Mesothelial cell of epicardium (in vitro differentiated cells): ENCODE measurements at regions not wholly inside any gene's neighbourhood (a gene's known extent, or its start where the extent isn't known, plus 50 kb on each side); places are given as distances from the start of the nearest gene placed in this dataset.

Experiments used
- DNase-seq, 2 experiments: peaks; one replicate each; pipeline ENCODE4 v3.0.0; 2021; ENCODE audit warnings: low spot score in 2 of 2; ENCODE audit not compliant: unreplicated experiment in 2 of 2
- H3K27ac Mint-ChIP-seq: 2 replicates; pipeline ENCODE4 v1.8.0; 2021; ENCODE audit warnings: mixed read lengths
- H3K27me3 Mint-ChIP-seq: 2 replicates; pipeline ENCODE4 v1.8.0; 2021; ENCODE audit warnings: low read depth, mixed read lengths
- H3K36me3 Mint-ChIP-seq: 2 replicates; pipeline ENCODE4 v1.8.0; 2021; ENCODE audit warnings: mixed read lengths
- H3K4me1 Mint-ChIP-seq: 2 replicates; pipeline ENCODE4 v1.8.0; 2021; ENCODE audit warnings: mixed read lengths
- H3K4me3 Mint-ChIP-seq: 2 replicates; pipeline ENCODE4 v1.8.0; 2021; ENCODE audit warnings: mild to moderate bottlenecking, moderate library complexity, mixed read lengths
- H3K9me3 Mint-ChIP-seq: 2 replicates; pipeline ENCODE4 v1.8.0; 2021; ENCODE audit warnings: mixed read lengths
- CTCF ChIP-seq: fragments of 200-600 bp; sonication (generic); IDR thresholded peaks from one replicate; pipeline ENCODE4 v1.5.0; 2021; ENCODE audit warnings: antibody characterized with exemption; ENCODE audit not compliant: unreplicated experiment

- Mint-ChIP-seq H3K4me3 (no peak overlapping the region), H3K27ac (no peak overlapping the region), H3K9me3 (no peaks in the 10 kb centered on the region), H3K27me3 (peaks cover 41% of the 10 kb centered on the region), H3K4me1 (peaks cover 11% of the 10 kb centered on the region), H3K36me3 (no peaks in the 10 kb centered on the region)
- TF ChIP-seq CTCF = no peak
- DNase-seq = no peak
These were observed 410.1 kb upstream of the IRX1 start for GRCh38 chr5:3185488-3185887.

DNA sequence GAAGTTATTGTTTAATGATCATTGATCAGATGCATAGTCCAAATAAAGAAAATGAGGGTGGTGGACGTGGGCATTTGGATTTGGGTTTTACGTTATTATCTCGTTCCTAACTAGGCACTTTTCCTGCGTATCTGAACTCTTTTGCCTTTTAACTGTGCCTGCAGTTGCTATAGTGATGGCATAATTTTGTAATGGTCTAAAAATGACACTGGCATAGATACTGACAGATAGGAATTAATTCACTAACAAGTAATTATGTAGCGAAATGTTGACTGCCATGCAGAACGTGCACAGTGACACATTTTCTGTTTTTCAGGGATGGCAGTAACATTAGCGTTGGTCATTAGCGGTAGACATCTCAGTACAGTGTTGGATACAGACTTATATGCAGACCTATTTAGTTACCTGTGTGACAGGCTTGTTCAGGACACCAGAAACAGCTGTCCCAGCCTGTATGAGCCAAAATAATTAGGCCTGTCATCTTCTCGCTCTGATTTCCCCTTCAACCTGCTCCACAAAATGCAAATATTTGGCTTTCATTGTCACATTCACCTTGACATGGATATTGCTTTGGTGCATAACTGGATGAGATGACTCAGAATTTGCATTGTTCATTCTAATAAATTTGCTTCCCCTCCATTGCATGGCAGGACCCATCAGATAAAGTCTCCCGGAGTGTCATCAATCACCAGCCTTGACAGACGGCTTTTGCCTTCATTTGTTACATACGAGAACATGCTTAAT lies 413.3 kb upstream of the IRX1 start:
- DNase-seq = no peak
- Mint-ChIP-seq H3K9me3 (no peaks in the 10 kb centered on the region), H3K4me1 (peaks cover 11% of the 10 kb centered on the region), H3K27ac (no peak overlapping the region), H3K36me3 (no peaks in the 10 kb centered on the region), H3K4me3 (no peak overlapping the region), H3K27me3 (peaks cover 44% of the 10 kb centered on the region)
- no peak for TF ChIP-seq CTCF

- DNase-seq = no peak
- no peak for TF ChIP-seq CTCF
- Mint-ChIP-seq H3K36me3 (no peaks in the 10 kb centered on the region), H3K27me3 (peaks cover 39% of the 10 kb centered on the region), H3K4me1 (peaks cover 10% of the 10 kb centered on the region), H3K9me3 (no peaks in the 10 kb centered on the region), H3K27ac (no peak overlapping the region), H3K4me3 (no peak overlapping the region)
These were observed 414.0 kb upstream of the IRX1 start for GRCh38 chr5:3181671-3182070.

- H3K36me3 Mint-ChIP-seq = no peaks in the 10 kb centered on the region
- H3K9me3 Mint-ChIP-seq = no peaks in the 10 kb centered on the region
- no peak for TF ChIP-seq CTCF
- no peak for DNase-seq
- no peak overlapping the region for H3K4me3 Mint-ChIP-seq
- peaks cover 34% of the 10 kb centered on the region for H3K27me3 Mint-ChIP-seq
- no peak overlapping the region for H3K27ac Mint-ChIP-seq
- no peaks in the 10 kb centered on the region for H3K4me1 Mint-ChIP-seq
These were observed 415.0 kb upstream of the IRX1 start for GRCh38 chr5:3180636-3181035.

DNA sequence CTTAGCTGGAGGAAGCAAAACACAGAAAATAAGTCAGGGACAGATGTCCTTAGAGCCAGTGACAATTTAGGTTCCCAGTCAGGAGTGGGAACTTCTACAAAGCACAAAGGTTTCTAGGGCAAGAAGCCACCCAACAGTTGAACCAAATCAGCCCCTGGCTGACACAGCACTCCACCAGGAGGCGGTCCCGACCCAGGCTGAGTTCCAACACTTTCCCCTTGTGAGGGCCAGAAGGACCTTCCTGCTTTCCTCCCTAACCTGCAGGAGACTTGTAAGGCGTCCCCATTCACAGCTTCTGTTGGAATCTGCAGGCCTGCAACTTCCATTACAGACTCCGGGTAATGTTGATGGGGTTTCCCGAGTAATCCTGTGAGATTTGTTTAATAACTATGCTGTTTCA lies 416.4 kb upstream of the IRX1 start:
- Mint-ChIP-seq H3K4me3 (no peak overlapping the region), H3K27ac (no peak overlapping the region), H3K9me3 (no peaks in the 10 kb centered on the region), H3K4me1 (no peaks in the 10 kb centered on the region), H3K27me3 (peaks cover 22% of the 10 kb centered on the region), H3K36me3 (no peaks in the 10 kb centered on the region)
- DNase-seq = no peak
- no peak for TF ChIP-seq CTCF

GRCh38 chr5:3177338-3177737 lies 418.3 kb upstream of the IRX1 start:
- Mint-ChIP-seq H3K27me3 (peaks cover 13% of the 10 kb centered on the region), H3K27ac (no peak overlapping the region), H3K4me1 (no peaks in the 10 kb centered on the region), H3K4me3 (no peak overlapping the region), H3K9me3 (no peaks in the 10 kb centered on the region), H3K36me3 (no peaks in the 10 kb centered on the region)
- DNase-seq = no peak
- TF ChIP-seq CTCF = no peak
